ENCODE measurements at regions not wholly inside any gene's neighbourhood (a gene's known extent, or its start where the extent isn't known, plus 50 kb on each side); places are given as distances from the start of the nearest gene placed in this dataset.

DNA sequence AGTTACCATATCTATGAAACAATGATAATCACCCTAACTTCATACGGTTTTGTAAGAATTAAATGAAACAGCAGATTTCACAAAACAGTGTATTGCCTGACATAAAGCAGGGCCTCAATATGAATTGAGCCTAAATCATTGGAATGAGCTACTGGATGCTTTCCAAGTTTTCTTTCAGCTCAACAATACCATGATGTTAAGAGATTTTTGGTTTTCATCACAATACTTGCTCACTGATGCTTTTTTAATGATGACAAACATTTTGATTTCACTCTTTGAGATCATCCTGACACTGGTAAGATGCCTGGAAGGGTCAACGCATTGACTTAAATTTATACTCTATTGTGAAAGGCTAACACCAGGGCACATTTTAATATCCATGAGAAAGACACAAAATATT, 377.5 kb downstream of the ZNF521 start:
- TF ChIP-seq YY1 (IDR thresholded peaks at IDR 0.05) (no peak), FOXA1 (IDR thresholded peaks at IDR 0.05) (no peak)
- TF ChIP-seq, protein P1, sequence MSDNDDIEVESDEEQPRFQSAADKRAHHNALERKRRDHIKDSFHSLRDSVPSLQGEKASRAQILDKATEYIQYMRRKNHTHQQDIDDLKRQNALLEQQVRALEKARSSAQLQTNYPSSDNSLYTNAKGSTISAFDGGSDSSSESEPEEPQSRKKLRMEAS (IDR thresholded peaks at IDR 0.05), result no peak
- TF ChIP-seq, protein P2, sequence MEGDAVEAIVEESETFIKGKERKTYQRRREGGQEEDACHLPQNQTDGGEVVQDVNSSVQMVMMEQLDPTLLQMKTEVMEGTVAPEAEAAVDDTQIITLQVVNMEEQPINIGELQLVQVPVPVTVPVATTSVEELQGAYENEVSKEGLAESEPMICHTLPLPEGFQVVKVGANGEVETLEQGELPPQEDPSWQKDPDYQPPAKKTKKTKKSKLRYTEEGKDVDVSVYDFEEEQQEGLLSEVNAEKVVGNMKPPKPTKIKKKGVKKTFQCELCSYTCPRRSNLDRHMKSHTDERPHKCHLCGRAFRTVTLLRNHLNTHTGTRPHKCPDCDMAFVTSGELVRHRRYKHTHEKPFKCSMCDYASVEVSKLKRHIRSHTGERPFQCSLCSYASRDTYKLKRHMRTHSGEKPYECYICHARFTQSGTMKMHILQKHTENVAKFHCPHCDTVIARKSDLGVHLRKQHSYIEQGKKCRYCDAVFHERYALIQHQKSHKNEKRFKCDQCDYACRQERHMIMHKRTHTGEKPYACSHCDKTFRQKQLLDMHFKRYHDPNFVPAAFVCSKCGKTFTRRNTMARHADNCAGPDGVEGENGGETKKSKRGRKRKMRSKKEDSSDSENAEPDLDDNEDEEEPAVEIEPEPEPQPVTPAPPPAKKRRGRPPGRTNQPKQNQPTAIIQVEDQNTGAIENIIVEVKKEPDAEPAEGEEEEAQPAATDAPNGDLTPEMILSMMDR (IDR thresholded peaks at IDR 0.05; ENCODE audit: low read depth, low read length, missing input control), result no peak

Data from liver (tissue), 2 donors.